ENCODE measurements at regions not wholly inside any gene's neighbourhood (a gene's known extent, or its start where the extent isn't known, plus 50 kb on each side); places are given as distances from the start of the nearest gene placed in this dataset.
"Not testable (repeated sequence)": the region's sequence is repeated elsewhere in the genome, so short reads cannot be mapped to it uniquely, and the experiment has no call there.

DNA sequence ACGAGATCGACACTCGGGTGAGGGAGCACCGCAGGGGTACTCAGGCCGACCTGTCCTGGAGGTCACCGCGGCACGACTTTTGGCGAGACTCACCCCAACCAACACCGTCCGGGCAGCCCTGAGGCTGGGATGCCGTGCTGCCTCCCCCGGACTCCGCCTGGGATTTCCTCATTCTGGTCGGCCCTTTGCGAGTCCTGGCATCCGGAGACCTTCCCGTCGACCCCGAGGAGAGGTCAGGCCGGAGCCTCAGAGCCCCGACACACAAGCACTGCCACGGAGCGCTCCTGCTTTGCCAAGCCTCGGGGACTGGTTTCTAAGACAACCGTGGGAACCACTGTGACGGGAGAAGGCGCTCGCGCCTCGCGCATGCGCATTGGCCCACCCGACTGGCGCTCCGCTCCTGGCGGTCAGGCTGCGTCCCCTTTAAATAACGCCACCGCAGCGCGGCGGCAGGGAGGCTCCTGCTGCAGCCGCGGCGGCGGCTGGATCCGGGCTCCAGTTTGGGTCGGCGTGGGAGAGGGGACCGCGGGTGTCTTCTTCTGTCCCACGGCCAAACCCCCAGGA, 166.4 kb upstream of the ZNF337 start:
- ATAC-seq = not testable (repeated sequence)

DNA sequence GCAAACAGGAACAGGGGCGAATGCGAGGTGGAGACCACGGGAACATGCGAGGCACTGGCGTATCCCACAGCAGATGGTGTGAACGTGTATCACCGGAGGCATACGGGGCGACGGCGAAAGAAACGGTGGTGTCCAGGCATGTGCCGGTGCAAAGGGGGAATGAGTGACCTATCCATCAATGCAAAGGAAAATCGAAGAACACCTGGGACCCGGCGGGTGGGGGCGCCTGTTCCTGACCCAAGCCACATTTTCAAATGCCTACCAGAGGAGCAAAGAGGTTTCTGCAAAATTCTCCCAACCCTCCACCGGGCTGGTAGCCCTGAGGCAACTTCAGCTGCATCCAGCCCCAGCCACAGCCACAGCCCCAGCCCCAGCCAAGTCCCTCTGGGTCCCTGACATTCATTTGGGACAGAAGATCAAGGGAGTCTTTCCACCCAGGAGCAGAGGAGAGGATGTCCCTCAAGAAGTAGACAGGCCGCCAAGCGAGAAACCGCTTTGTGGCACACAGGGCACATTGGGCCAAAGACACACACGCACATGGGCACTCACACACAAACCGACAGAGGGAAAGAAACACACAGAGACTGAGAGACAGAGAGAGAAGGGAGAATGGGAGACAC, 164.0 kb upstream of the ZNF337 start:
- ATAC-seq = no peak

DNA sequence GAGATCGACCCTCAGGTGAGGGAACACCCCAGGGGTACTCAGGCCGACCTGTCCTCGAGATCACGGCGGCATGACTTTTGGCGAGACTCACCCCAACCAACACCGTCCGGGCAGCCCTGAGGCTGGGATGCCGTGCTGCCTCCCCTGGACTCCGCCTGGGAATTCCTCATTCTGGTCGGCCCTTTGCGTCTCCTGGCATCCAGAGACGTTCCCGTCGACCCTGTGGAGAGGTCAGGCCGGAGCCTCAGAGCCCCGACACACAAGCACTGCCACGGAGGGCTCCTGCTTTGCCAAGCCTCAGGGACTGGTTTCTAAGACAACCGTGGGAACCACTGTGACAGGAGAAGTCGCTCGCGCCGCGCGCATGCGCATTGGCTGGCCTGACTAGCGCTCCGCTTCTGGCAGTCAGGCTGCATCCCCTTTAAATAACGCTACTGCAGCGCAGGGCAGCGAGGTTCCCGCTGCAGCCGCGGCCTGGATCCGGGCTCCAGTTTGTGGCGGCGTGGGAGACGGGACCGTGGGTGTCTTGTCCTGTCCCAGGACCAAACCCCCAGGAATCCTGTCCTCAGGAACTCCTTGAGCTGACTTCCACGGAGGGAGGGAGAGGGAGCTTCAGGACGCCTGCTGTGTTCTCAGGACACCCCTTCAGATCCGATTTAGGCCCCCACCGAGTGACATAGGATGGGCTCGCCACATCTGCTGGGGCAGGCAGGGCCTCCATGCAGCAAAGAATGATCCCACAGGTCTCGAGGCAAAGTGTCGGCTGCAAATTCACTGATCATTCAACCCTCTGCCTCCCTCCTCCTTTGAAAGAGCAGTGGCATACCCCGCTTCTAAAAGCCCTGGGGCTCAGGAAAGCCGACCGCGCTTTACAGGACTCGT, 163.2 kb upstream of the ZNF337 start:
- ATAC-seq = peak in 1 of 2 donors; percentile 64

DNA sequence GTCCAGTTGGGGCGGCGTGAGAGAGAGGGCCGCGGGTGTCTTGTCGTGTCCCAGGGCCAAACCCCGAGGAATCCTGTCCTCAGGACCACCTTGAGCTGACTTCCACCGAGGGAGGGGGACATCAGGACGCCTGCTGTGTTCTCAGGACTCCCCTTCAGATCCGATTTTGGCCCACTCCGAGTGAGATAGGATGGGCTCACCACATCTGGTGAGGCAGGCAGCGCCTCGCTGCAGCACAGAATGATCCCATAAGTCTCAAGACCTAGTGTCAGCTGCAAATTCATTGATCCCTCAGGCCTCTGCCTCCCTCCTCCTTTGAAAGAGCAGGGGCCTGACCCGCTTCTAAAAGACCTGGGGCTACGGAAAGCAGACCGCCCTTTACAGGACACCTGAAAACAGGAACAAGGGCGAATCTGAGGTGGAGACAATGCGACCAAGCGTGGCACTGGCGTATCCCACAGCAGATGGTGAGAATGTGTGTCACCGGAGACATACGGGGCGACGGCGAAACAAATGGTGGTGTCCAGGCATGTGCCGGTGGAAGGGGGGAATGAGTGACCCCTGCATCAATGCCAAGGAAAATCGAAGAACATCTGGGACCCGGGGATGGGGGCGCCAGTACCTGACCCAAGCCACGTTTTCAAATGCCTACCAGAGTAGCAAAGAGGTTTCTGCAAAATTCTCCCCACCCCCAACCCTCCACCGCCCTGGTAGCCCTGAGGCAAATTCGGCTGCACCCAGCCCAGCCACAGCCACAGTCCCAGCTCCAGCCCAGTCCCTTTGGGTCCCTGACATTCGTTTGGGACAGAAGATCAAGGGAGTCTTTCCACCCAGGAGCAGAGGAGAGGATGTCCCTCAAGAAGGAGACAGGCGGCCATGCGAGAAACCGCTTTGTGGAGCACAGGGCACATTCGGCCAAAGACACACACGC, 162.1 kb upstream of the ZNF337 start:
- ATAC-seq = no peak

DNA sequence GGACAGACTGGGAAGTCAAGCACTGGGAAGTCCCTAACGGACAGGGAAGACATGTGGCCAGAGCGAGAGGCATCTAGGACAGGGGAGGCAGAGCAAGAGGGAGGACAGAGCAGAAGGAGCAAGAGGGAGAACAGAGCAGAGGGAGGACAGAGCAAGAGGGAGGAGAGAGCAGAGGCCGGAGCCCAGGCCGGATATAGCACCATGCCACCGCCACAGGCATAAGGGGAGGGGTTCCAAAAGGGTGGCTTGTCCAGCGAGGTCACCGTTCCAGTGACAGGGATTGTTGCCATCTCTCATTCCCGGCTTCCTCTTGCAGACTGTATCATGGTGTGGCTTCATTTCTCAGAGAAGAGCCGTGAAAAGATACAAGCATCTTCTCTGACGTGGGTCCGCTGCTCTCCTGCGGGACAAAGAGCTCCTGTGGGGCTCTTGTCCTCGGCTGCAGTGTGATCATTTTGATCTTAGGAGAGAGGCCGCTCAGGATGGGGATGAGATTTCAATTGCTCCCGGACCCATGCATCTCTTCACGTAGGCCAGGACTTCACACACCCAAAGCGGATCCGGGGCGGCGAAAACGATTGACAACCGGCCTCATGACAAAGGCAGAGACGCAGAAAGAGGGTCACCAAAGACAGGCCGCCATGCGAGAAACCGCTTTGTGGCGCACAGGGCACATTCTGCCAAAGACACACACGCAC, 160.6 kb upstream of the ZNF337 start:
- not testable (repeated sequence) for ATAC-seq

DNA sequence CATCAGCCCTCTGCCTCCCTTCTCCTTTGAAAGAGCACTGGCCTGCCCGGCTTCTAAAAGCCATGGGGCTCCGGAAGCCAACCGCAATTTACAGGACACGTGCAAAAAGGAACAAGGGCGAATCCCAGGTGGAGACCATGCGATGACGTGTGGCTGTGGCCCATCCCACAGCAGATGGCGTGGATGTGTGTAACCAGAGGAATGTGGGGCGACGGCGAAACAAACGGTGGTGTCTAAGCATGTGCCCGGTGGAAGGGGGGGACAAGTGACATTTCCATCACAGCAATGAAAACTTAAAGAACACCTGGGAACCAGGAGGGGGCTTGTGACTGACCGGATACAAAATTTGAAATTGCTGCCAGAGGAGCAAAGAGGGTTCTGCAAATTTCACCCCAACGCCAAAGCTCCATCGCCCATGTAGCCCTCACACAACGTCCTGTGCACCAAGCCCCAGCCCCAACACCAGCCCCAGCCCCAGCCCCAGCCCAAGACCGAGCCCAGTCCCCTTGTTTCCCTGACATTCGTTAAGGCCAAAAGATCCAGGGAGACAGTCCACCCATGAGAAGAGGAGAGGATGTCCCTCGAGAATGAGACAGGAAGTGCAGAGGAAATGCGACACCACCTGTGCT, 159.7 kb upstream of the ZNF337 start:
- no peak for ATAC-seq

DNA sequence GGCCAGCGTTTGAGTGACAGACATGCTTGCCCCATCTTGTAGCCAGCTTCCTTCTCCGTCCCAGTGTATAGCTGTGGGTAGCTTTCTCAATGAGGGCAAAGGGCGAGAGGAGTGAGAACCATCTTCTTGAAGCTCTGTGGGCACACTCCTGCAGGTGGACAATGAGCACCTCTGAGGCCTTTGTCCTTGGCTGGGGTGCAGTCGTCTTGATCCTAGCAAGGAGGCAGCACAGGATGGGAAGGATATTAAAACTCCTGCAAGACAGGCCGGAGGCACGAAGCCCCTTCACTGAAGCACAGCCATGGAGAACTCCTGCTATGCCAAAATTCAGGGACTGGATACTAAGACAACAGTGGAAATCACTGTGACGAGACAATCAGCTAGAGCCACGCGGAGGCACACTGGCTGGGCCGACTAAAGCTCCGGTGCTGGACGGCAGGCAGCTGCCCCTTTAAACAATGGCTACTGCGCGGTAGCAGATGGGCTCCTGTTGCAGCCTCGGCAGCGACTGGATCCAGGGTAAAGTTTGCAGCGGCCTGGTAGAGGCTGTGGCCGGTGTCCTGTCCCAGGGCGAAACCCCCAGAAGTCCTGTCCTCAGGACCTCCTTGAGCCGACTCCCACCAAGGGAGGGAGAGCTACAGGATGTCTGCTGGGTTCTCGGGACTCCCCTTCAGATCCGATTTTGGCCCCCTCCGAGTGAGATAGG, 159.0 kb upstream of the ZNF337 start:
- ATAC-seq = not testable (repeated sequence)

DNA sequence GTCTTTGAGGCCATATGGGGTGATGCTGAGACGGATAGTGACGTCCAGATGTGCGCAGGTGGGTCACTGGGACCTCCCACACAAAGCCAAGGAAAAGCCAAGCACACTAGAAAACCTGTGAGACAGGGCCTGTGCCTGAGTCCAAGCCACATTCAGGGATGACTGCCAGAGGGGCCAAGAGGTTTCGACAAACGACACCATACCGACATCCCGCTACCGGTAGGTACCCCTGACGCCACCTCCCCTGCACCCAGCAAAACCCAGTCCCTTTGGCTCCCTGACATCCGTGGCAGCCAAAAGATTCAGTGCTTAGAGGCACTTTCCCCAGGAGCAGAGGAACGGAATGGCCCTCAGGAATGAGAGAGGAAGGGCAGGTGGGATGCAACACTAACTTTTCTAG, 158.0 kb upstream of the ZNF337 start:
- ATAC-seq = not testable (repeated sequence)

DNA sequence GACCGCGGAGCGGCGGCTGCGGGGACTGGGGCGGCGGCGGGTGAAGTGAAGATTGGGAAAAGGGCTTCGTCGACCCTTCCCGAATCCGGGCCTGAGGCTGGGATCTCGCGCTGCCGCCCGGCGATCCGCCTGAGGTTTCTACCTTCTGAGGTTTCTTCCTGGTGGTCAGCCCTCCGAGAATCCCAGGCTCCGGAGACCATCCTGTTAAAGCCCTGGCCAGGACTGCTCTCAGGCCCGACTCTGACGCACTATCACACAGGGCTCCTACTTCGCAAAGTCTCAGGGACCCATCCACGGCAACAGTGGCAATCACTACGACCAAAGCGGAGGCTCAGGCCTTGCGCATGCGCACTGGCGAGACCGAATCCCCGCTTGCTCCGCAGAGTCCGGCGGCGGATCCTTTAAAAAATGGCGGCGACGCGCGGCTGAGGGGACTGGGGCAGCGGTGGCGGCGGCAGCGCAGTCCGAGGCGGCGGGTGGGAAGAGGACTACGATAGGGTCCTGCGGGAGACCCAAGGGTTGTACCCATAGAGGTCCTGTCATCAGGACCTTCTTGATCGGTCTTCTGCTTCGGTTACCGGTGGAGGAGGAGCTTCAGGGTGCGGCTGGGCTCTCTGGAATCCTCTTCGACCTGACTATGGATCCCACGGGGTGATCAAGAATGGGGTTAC, 157.2 kb upstream of the ZNF337 start:
- ATAC-seq = peak; percentile 76 to 84

DNA sequence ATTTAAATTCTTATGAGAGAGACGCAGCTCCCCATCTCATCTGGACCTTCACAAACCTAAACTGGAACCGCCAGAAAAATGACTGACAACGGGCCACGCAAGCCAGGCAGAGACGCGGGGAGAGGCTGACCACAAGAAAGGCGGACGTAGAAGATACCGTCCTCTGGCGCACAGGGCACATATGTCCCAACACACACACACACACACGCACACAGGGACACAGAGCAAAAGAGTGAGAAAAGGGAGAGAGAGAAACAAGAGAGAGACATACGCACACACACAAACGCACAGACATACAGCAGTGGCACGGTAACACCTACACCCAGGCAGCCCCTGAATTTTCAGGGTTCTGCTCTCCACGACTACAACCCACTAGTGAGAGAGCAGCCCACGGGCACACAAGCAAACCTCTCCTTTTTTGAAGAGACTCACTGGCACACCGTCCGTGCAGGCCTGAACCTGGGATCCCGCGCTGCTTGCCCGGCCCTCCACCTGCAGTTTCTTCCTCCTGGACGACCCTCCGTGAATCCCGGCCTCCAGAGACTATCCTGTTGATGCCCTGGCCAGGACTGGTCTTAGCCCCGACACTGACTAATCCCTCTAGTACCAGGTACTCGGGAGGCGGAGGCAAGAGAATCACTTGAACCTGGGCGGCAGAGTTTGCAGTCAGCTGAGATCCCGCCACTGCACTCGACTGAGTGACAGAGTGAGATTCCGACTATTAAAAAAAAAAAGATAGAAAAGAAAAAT, 156.5 kb upstream of the ZNF337 start:
- not testable (repeated sequence) for ATAC-seq

DNA sequence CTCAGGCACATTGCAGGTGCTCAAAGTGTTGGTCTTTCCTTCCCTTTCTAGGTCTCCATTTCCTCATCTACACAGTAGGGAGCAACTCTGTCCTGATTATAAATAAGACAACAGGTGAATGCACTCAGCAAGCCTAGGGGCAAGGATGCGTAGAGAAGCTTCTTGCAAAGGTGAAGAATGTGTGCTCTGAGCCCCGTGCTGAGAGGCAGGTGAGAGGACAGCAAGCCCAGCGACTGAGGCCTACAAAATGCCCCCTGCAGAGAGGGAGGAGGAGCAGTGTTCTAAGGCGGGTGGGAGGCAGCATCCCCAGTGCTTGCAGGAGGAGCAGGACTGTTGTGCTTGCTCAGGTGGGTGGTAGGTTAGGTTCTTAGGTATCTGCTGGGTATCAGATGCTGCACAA, 153.5 kb upstream of the ZNF337 start:
- ATAC-seq = not testable (repeated sequence)

DNA sequence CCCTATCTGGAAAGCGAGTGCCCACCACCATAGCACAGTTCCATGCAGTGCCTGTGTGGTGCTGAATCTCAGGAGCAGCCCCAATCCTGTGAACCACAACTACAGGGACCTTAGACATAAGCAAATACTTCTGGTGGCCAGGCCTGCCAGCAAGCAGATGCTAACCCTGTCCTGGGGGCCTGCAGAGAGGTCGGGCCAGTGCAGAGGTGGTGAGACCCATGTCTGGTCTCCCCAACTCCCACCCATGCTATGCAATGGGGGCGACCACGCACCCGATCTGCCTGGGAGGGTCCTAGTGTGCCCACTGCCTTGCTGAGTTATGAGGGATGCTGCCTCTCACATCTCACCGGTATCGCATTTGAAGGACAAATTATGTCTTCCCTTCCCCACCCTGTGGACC, 151.6 kb upstream of the ZNF337 start:
- ATAC-seq = no peak

DNA sequence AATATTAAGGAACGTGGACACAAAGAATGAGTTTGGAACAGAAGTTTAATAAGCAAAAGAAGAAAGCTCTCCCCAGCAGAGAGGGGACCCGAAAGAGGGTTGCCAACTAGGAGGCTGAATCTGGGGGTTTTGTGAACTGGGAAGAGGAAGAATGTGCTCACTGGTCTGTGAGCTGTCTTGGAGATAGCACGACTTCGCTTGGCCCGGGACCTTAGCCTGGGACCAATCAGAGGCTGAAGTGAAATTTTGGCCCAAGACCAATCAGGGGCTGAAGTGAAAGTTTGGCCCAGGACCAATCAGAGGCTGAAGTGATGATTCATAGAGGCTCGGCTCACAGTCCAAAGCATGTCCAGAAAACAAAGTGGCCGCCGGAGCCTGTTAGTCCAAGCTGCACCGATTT, 148.0 kb upstream of the ZNF337 start:
- not testable (repeated sequence) for ATAC-seq

DNA sequence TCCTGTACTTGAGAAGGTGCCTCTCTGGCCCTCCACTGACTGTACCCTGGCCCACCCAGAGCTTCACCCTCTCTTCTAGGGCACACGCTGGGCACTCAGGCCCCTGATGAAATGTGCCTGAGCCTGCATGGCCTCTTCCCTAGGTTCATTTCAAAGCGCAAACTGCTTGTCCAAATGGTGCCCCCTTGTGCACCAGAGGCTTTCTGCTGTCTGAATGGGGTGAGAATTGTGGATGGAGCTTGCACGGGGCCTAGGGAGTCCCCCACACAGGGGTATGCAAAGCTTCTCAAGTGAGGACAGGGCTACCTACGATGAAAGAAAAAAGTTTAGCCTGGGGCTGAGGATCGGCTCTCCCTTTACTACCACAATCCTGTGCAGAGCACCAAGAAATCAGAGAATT, 116.9 kb upstream of the ZNF337 start:
- ATAC-seq = not testable (repeated sequence)

DNA sequence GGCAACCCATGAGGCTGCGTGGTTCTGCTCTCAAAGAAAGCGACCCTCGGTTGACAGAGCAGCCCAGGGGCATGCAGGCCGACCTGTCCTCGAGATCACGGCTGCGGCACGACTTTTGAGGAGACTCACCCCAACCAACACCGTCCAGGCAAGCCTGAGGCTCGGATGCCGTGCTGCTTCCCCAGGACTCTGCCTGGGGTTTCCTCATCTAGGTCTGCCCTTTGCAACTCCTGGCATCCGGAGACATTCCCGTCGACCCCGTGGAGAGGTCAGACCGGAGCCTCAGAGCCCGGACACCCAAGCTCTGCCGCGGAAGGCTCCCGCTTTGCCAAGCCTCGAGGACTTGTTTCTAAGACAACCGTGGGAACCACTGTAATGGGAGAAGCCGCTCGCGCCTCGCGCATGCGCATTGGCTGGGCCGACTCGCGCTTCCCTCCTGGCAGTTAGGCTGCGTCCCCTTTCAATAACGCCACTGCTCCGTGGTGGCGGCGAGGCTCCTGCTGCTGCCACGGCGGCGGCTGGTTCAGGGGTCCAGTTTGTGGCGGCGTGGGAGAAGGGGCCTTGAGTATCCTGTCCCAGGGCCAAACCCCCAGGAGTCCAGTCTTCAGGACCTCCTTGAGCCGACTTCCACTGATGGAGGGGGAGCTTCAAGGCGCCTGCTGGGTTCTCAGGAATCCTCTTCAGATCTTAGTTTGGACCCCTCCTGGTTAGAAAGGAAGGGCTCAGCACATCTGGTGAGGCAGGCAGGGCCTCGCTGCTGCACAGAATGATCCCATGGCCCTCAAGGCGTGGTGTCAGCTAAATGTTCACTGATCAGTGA, 101.7 kb upstream of the ZNF337 start:
- ATAC-seq = not testable (repeated sequence)

DNA sequence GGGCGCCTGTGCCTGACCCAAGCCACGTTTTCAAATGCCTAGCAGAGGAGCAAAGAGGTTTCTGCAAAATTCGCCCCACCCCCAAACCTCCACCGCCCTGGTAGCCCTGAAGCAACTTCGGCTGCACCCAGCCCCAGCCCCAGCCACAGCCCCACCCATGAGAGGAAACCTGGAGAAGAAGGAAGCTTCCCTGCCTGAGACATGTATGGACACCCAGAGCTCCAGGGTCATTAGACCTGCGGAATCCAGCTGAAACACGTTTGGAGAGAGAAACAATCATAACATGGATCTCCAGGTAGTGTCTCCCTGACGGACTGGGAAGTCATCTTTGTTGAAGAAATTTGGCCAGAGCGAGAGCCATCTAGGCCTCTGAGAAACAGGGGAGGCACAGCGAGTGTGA, 100.4 kb upstream of the ZNF337 start:
- not testable (repeated sequence) for ATAC-seq

DNA sequence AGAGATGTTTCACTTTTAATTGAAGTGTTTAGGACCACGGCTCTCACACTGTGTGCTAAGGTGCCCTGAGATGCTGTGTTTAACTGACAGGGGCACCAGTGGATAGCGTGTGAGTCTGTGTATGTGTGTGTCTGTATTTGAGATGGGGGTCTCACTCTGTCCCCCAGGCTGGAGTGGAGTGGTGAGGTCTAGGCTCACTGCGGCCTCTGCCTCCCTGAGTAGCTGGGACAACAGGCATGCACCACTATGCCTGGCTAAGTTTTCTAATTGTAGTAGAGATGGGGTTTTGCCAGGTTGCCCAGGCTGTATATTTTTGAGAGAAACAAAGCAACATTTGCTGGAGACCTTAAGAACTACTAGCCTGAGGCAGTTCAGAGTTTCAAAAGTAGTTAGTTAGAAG, 80.6 kb upstream of the ZNF337 start:
- not testable (repeated sequence) for ATAC-seq

DNA sequence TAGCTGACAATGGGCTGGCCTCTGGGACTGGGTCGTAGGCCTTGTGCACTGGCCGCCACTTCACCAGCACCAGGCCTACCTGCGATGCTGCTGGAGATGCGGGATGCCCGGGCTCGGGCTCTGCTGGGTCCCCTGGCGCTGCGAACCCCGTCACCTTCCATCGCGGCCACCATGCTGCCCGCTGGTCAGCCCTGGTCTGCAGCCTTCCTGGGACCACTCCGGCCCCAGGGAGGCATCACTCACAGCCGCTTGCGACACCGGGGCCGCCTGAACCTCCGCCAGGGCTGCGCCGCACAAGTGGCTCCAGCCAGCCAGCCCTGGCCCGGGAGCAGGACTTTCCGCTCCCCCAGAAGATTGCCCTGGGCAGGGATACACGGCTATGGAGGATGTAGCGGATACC, 78.1 kb upstream of the ZNF337 start:
- not testable (repeated sequence) for ATAC-seq

DNA sequence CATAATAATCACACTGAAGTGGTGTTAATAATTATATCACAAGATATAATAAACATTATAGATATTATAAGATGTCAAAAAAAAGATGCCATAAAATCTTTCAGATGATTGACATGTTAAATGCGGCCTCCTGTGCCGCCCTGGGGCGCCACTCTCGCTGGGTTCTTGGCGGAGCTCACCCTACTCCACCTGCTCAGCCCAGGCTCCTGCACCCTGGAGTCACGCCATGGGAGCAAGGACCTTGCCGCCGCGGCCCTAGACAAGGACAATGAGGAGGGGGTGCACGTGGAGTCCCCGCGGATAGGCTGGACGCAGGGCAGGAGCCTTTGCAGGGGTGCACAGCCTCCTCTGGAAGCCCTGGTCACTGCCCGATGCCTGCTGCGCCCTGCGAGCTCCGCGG, 77.5 kb upstream of the ZNF337 start:
- not testable (repeated sequence) for ATAC-seq

Data from activated CD4-positive, CD25-positive, alpha-beta regulatory T cell treated with anti-CD3 and anti-CD28 coated beads, Interleukin-2, amount 50 U/mL, for 24 hours (primary cell).